H1 (cell line): ENCODE measurements at regions not wholly inside any gene's neighbourhood (a gene's known extent, or its start where the extent isn't known, plus 50 kb on each side); places are given as distances from the start of the nearest gene placed in this dataset.

Experiments used
- CTCF ChIA-PET: fragments of 300-600 bp; sonication (Branson Sonifier 250); formaldehyde crosslinking; loops from one replicate; lab custom pipeline; 2021; ENCODE audit not compliant: partially characterized antibody; lab: Charles Lee
- POLR2A ChIA-PET: fragments of 300-600 bp; sonication (Branson Sonifier 250); formaldehyde crosslinking; loops from one replicate; lab custom pipeline; 2021; ENCODE audit warnings: inconsistent platforms; ENCODE audit not compliant: partially characterized antibody; lab: Charles Lee
- DNase-seq, 2 experiments: peaks; one replicate each; pipeline versions ENCODE4 v3.0.0 to v3.0.0-alpha.2; 2010 to 2022; ENCODE audit warnings: low spot score in 2 of 2, low read depth in 1 of 2, mixed read lengths in 1 of 2
- FAIRE-seq: peaks from 2 replicates; lab custom pipeline; 2011; peaks lifted over from hg19 to GRCh38; lab: Jason Lieb, UNC
- H2AFZ ChIP-seq: 2 replicates; pipeline ENCODE4 v1.8.1; 2012; ENCODE audit warnings: low read length, inconsistent platforms
- H2AK5ac ChIP-seq: 2 replicates; pipeline ENCODE4 v1.6.1; 2013; ENCODE audit warnings: low read depth, low read length
- H2BK120ac ChIP-seq: replicated peaks from 2 replicates; pipeline ENCODE3; 2013; ENCODE audit warnings: low read depth, low read length, inconsistent platforms
- H2BK12ac ChIP-seq: 2 replicates; pipeline ENCODE4 v1.6.1; 2013; ENCODE audit warnings: low read depth, low read length
- H2BK15ac ChIP-seq: 2 replicates; pipeline ENCODE4 v1.6.1; 2013; ENCODE audit warnings: low read length
- H2BK20ac ChIP-seq: 2 replicates; pipeline ENCODE4 v1.6.1; 2013; ENCODE audit warnings: low read length
- H2BK5ac ChIP-seq: 2 replicates; pipeline ENCODE4 v1.6.1; 2013; ENCODE audit warnings: low read depth, low read length
- H3K14ac ChIP-seq: 2 replicates; pipeline ENCODE4 v1.6.1; 2013; ENCODE audit warnings: inconsistent platforms; ENCODE audit not compliant: insufficient read length
- H3K18ac ChIP-seq: 2 replicates; pipeline ENCODE4 v1.6.1; 2013; ENCODE audit warnings: low read length; ENCODE audit errors: extremely low read depth
- H3K23ac ChIP-seq: 2 replicates; pipeline ENCODE4 v1.6.1; 2013; ENCODE audit warnings: inconsistent platforms; ENCODE audit not compliant: insufficient read length
- H3K23me2 ChIP-seq: 2 replicates; pipeline ENCODE4 v1.6.1; 2013; ENCODE audit warnings: low read depth, low read length
- H3K27ac ChIP-seq: 2 replicates; pipeline ENCODE4 v1.6.1; 2011; ENCODE audit warnings: low read depth, low read length, inconsistent platforms
- H3K27me3 ChIP-seq, 4 experiments: replicated peaks in 1 of 4; 1 replicate in 1 of 4; 2 replicates in 3 of 4; pipeline versions ENCODE4 v1.6.1 to v1.8.1; 2011 to 2013; ENCODE audit warnings: low read length in 3 of 4, mild to moderate bottlenecking in 3 of 4, inconsistent platforms in 2 of 4, mixed read lengths in 2 of 4, moderate library complexity in 1 of 4; ENCODE audit not compliant: control insufficient read depth in 3 of 4, insufficient read depth in 3 of 4; ENCODE audit errors: extremely low read depth in 1 of 4
- H3K36me3 ChIP-seq, 4 experiments: 2 replicates each; pipeline versions ENCODE4 v1.6.1 to v1.8.1; 2011 to 2013; ENCODE audit warnings: mild to moderate bottlenecking in 4 of 4, low read length in 3 of 4, moderate library complexity in 2 of 4, control low read depth in 1 of 4, inconsistent platforms in 1 of 4; ENCODE audit not compliant: insufficient read depth in 4 of 4, control insufficient read depth in 2 of 4
- H3K4ac ChIP-seq: replicated peaks from 2 replicates; pipeline ENCODE3; 2013; ENCODE audit warnings: low read length, low read depth, mixed read lengths, inconsistent platforms; ENCODE audit not compliant: insufficient read length
- H3K4me1 ChIP-seq, 4 experiments: replicated peaks in 1 of 4; 1 replicate in 1 of 4; 2 replicates in 3 of 4; pipeline versions ENCODE4 v1.6.1 to v1.8.1; 2011 to 2013; ENCODE audit warnings: low read length in 3 of 4, inconsistent platforms in 2 of 4, mixed read lengths in 1 of 4; ENCODE audit not compliant: insufficient read depth in 4 of 4, control insufficient read depth in 3 of 4
- H3K4me2 ChIP-seq, 2 experiments: 2 replicates each; pipeline versions ENCODE4 v1.6.1 to v1.8.1; 2011 to 2013; ENCODE audit warnings: low read depth in 2 of 2, low read length in 2 of 2, control low read depth in 1 of 2, inconsistent platforms in 1 of 2, mild to moderate bottlenecking in 1 of 2; ENCODE audit not compliant: insufficient read depth in 1 of 2
- H3K4me3 ChIP-seq, 4 experiments: fragments of 200-600, 300-600 bp in 1 of 4; sonication (generic), shearing (Covaris generic), sonication (Bioruptor Twin) in 1 of 4; 2 replicates each; pipeline versions ENCODE4 v1.5.1 to v1.8.1; 2011 to 2016; ENCODE audit warnings: low read length in 4 of 4, low read depth in 3 of 4, control low read depth in 2 of 4, inconsistent platforms in 2 of 4, mild to moderate bottlenecking in 2 of 4, mixed read lengths in 1 of 4, moderate library complexity in 1 of 4; ENCODE audit not compliant: insufficient read depth in 2 of 4; ENCODE audit errors: extremely low read depth in 1 of 4
- H3K56ac ChIP-seq: replicated peaks from 2 replicates; pipeline ENCODE3; 2013; ENCODE audit warnings: low read depth, mild to moderate bottlenecking, mixed read lengths, low read length, inconsistent platforms; ENCODE audit not compliant: insufficient read length
- H3K79me1 ChIP-seq: 2 replicates; pipeline ENCODE4 v1.6.1; 2013; ENCODE audit warnings: low read depth, low read length, control low read depth
- H3K79me2 ChIP-seq, 2 experiments: 2 replicates each; pipeline versions ENCODE4 v1.6.1 to v1.8.1; 2012 to 2013; ENCODE audit warnings: low read length in 2 of 2, mild to moderate bottlenecking in 2 of 2, inconsistent platforms in 1 of 2; ENCODE audit not compliant: insufficient read depth in 2 of 2, control insufficient read depth in 1 of 2
- H3K9ac ChIP-seq, 4 experiments: replicated peaks in 1 of 4; 1 replicate in 1 of 4; 2 replicates in 3 of 4; pipeline versions ENCODE4 v1.6.1 to v1.8.1; 2011 to 2013; ENCODE audit warnings: low read depth in 3 of 4, low read length in 3 of 4, control low read depth in 2 of 4, mild to moderate bottlenecking in 2 of 4, moderate library complexity in 2 of 4, inconsistent platforms in 1 of 4; ENCODE audit errors: extremely low read depth in 1 of 4
- H3K9me3 ChIP-seq, 2 experiments: 2 replicates each; pipeline versions ENCODE4 v1.6.1 to v1.8.1; 2012 to 2013; ENCODE audit warnings: mild to moderate bottlenecking in 2 of 2, moderate library complexity in 2 of 2, control low read depth in 1 of 2, inconsistent platforms in 1 of 2, low read depth in 1 of 2, low read length in 1 of 2, mixed read lengths in 1 of 2; ENCODE audit not compliant: insufficient read depth in 2 of 2
- H4K20me1 ChIP-seq, 2 experiments: replicated peaks in 1 of 2; 2 replicates each; pipeline versions ENCODE3 to v1.8.1; 2011 to 2013; ENCODE audit warnings: inconsistent platforms in 2 of 2, low read length in 2 of 2, mild to moderate bottlenecking in 1 of 2; ENCODE audit not compliant: insufficient read depth in 2 of 2, control insufficient read depth in 1 of 2
- H4K5ac ChIP-seq: 2 replicates; pipeline ENCODE4 v1.6.1; 2013; ENCODE audit warnings: low read length, low read depth, mixed read lengths, inconsistent platforms; ENCODE audit not compliant: insufficient read length
- H4K8ac ChIP-seq: 2 replicates; pipeline ENCODE4 v1.8.0; 2013; ENCODE audit warnings: mild to moderate bottlenecking, moderate library complexity, low read length, inconsistent platforms; ENCODE audit not compliant: insufficient read depth; ENCODE audit errors: extremely low read depth
- H4K91ac ChIP-seq: replicated peaks from 2 replicates; pipeline ENCODE3; 2013; ENCODE audit warnings: low read length, mixed read lengths, inconsistent platforms; ENCODE audit not compliant: insufficient read length
- BACH1 ChIP-seq: IDR thresholded peaks from 2 replicates; pipeline ENCODE4 v1.6.1; 2012; ENCODE audit warnings: low read length, improper control_type of control experiment
- CBX5 ChIP-seq: fragments of 300-800, 300-1000 bp; sonication (generic); IDR thresholded peaks from 2 replicates; pipeline ENCODE4 v1.7.1; 2016; ENCODE audit warnings: antibody characterized with exemption, low read length, low read depth
- CEBPB ChIP-seq: IDR thresholded peaks from 2 replicates; pipeline ENCODE4 v1.6.1; 2012; ENCODE audit warnings: low read depth, low read length
- CTCF ChIP-seq, 3 experiments: IDR thresholded peaks; 1 replicate in 2 of 3; 2 replicates in 1 of 3; pipeline versions ENCODE4 v1.5.1 to v1.6.1; 2011; ENCODE audit warnings: low read length in 3 of 3, mild to moderate bottlenecking in 3 of 3, inconsistent platforms in 2 of 3, low read depth in 1 of 3, moderate library complexity in 1 of 3; ENCODE audit not compliant: insufficient read depth in 1 of 3; ENCODE audit errors: control extremely low read depth in 1 of 3
- GABPA ChIP-seq: IDR thresholded peaks from 2 replicates; pipeline ENCODE4 v1.6.1; 2011; ENCODE audit warnings: mild to moderate bottlenecking, low read length, moderate library complexity, borderline replicate concordance; ENCODE audit not compliant: insufficient read depth
- JUN ChIP-seq: IDR thresholded peaks from 2 replicates; pipeline ENCODE4 v1.6.1; 2011; ENCODE audit warnings: low read depth, mild to moderate bottlenecking, improper control_type of control experiment, low read length
- KDM1A ChIP-seq: fragments of 200-600, 300-600 bp; sonication (generic); IDR thresholded peaks from 2 replicates; pipeline ENCODE4 v1.7.1; 2016; ENCODE audit warnings: mild to moderate bottlenecking, low read length, borderline replicate concordance
- MAFK ChIP-seq: IDR thresholded peaks from 2 replicates; pipeline ENCODE4 v1.6.1; 2012; ENCODE audit warnings: low read depth, mild to moderate bottlenecking, improper control_type of control experiment, low read length
- SAP30 ChIP-seq: fragments of 300-600 bp; sonication (generic); IDR thresholded peaks from 2 replicates; pipeline ENCODE4 v1.7.1; 2012; ENCODE audit warnings: low read length, moderate library complexity, mild to moderate bottlenecking, inconsistent platforms; ENCODE audit not compliant: insufficient read depth, insufficient replicate concordance
- SIN3A ChIP-seq, 2 experiments: IDR thresholded peaks in 1 of 2; conservative IDR thresholded peaks in 1 of 2; 2 replicates each; pipeline ENCODE4 v1.6.1; 2011 to 2012; ENCODE audit warnings: low read length in 2 of 2, improper control_type of control experiment in 1 of 2, low read depth in 1 of 2, mild to moderate bottlenecking in 1 of 2
- WGBS, 2 experiments: shearing (Covaris generic) in 1 of 2; methylation state at CpG; one replicate each; pipeline versions ENCODE4 v1.1.6 to v1.1.7; 2013 to 2015; ENCODE audit warnings: low lambda C conversion rate in 2 of 2, mixed read lengths in 2 of 2, inconsistent platforms in 1 of 2, low coverage in 1 of 2, missing lambda C conversion rate in 1 of 2; ENCODE audit not compliant: insufficient replicate concordance in 2 of 2, insufficient coverage in 1 of 2, insufficient read length in 1 of 2; ENCODE audit errors: extremely low coverage in 1 of 2, missing lambda C conversion rate in 1 of 2; 5-methylcytosine and 5-hydroxymethylcytosine counted together

- H2BK20ac ChIP-seq = no peak overlapping the region
- FAIRE-seq = peak; percentile 75
- TF ChIP-seq CBX5 (no peak), BACH1 (peak; percentile 25; the same call in 1 of the 2 replicates), GABPA (no peak), SAP30 (no peak), JUN (no peak), CEBPB (peak; percentile 61; the same call in 1 of the 2 replicates), MAFK (peak; percentile 15; the same call in 1 of the 2 replicates), CTCF (IDR thresholded peaks at IDR 0.05; ENCODE audit: control extremely low read depth in 1 of 3, insufficient read depth in 1 of 3, low read depth in 1 of 3, low read length in 3 of 3) (peak in 2 of 3 experiments; percentile 21 to 61; a peak in 2 of 4 replicates), SIN3A (conservative IDR thresholded peaks at IDR 0.05 in 1 of 2, IDR thresholded peaks at IDR 0.05 in 1 of 2; ENCODE audit: low read depth in 1 of 2, low read length in 2 of 2) (no peak), KDM1A (no peak)
Measured at GRCh38 chr3:115436767-115437301, 186.5 kb upstream of the GAP43 start.

More at GRCh38 chr3:115436767-115437301, 186.5 kb upstream of the GAP43 start:
- Histone ChIP-seq H3K14ac (no peak overlapping the region), H3K36me3 (no peaks in the 10 kb centered on the region), H3K27ac (no peak overlapping the region), H3K4me2 (no peak overlapping the region), H3K18ac (no peak overlapping the region), H2AFZ (0 out of 2 replicates have a peak overlapping the region, but pooled peaks have one; percentile 25), H3K4me1 (peaks cover 0 to 3% (median 0%) of the 10 kb centered on the region in 4 experiments; a peak in 1 of 7 replicates), H3K79me2 (no peaks in the 10 kb centered on the region), H3K27me3 (no peaks in the 10 kb centered on the region), H2BK120ac (no peak overlapping the region), H3K23me2 (no peaks in the 10 kb centered on the region), H4K8ac (no peak overlapping the region), H4K91ac (no peak overlapping the region), H3K9me3 (no peaks in the 10 kb centered on the region), H2AK5ac (no peak overlapping the region), H3K4ac (no peak overlapping the region), H4K5ac (no peak overlapping the region), H3K79me1 (no peaks in the 10 kb centered on the region), H3K56ac (no peak overlapping the region), H3K23ac (no peak overlapping the region), H3K9ac (no peak overlapping the region), H4K20me1 (no peaks in the 10 kb centered on the region), H2BK5ac (no peak overlapping the region), H2BK15ac (no peak overlapping the region), H3K4me3 (no peak overlapping the region), H2BK12ac (no peak overlapping the region)
- ChIA-PET CTCF (interaction anchor here (1.0 to 1.6 kb wide), 3 partner anchors 13 to 382 kb away, joined by 3 to 10 read pairs (median 3); no protein-coding TSS in a partner anchor), POLR2A (no interaction called here)
- peak in 1 of 2 experiments; percentile 13 for DNase-seq
- WGBS, 2 experiments = 58% methylated on average over 5 of the region's 5 CpGs; no CpG with 5 or more reads in 1 of the 2 experiments
